ENCODE measurements at regions not wholly inside any gene's neighbourhood (a gene's known extent, or its start where the extent isn't known, plus 50 kb on each side); places are given as distances from the start of the nearest gene placed in this dataset.
"Not testable (repeated sequence)": the region's sequence is repeated elsewhere in the genome, so short reads cannot be mapped to it uniquely, and the experiment has no call there.

GRCh38 chr4:128758314-128758922, 51.1 kb upstream of the JADE1 start:
- ChIA-PET POLR2A (no interaction called here), CTCF (no interaction called here)
- H3K27ac ChIP-seq (ENCODE audit: extremely low read depth, low read depth, low read length), result no peak overlapping the region
- no peaks in the 10 kb centered on the region; the same call in 1 of the 2 replicates for H3K4me1 ChIP-seq (ENCODE audit: control insufficient read depth, insufficient read depth, low read length)
- no peaks in the 10 kb centered on the region for H3K36me3 ChIP-seq (ENCODE audit: control insufficient read depth in 2 of 2, insufficient read depth in 1 of 2, low read length in 2 of 2)
- TF ChIP-seq ZNF362 (tag by site-specific recombination; IDR thresholded peaks at IDR 0.05) (0 out of 2 replicates have a peak, but pooled peaks have one; percentile 10), ZNF239 (tag by site-specific recombination; IDR thresholded peaks at IDR 0.05) (no peak)
- no peak overlapping the region for H3K4me3 ChIP-seq (ENCODE audit: low read depth, low read length)
- H3K9me3 ChIP-seq (ENCODE audit: control insufficient read depth, insufficient read depth, low read depth, low read length), result no peaks in the 10 kb centered on the region

GRCh38 chr4:128757712-128758111, 51.8 kb upstream of the JADE1 start:
- H3K27ac ChIP-seq (ENCODE audit: extremely low read depth, low read depth, low read length), result no peak overlapping the region
- no peaks in the 10 kb centered on the region; the same call in 1 of the 2 replicates for H3K4me1 ChIP-seq (ENCODE audit: control insufficient read depth, insufficient read depth, low read length)
- H3K9me3 ChIP-seq (ENCODE audit: control insufficient read depth, insufficient read depth, low read depth, low read length), result no peaks in the 10 kb centered on the region
- ChIA-PET POLR2A (no interaction called here), CTCF (no interaction called here)
- no peak overlapping the region for H3K4me3 ChIP-seq (ENCODE audit: low read depth, low read length)
- H3K36me3 ChIP-seq (ENCODE audit: control insufficient read depth in 2 of 2, insufficient read depth in 1 of 2, low read length in 2 of 2), result no peaks in the 10 kb centered on the region
- TF ChIP-seq SCRT2 (tag by site-specific recombination; IDR thresholded peaks at IDR 0.05), result peak; percentile 85
- no peak for TF ChIP-seq ZNF211 (tag by site-specific recombination; IDR thresholded peaks at IDR 0.05; ENCODE audit: low read depth)
- 0 out of 2 replicates have a peak, but pooled peaks have one; percentile 30 for TF ChIP-seq ZNF2 (tag by site-specific recombination; IDR thresholded peaks at IDR 0.05)
- TF ChIP-seq ZNF157 (tag by site-specific recombination; IDR thresholded peaks at IDR 0.05), result no peak
- peak; percentile 17; the same call in 1 of the 2 replicates for TF ChIP-seq ZBTB48 (tag by site-specific recombination; IDR thresholded peaks at IDR 0.05)
- TF ChIP-seq SCRT1 (tag by site-specific recombination; IDR thresholded peaks at IDR 0.05; ENCODE audit: borderline replicate concordance), result 0 out of 2 replicates have a peak, but pooled peaks have one; percentile 28
- no peak for TF ChIP-seq ZNF155 (tag by site-specific recombination; IDR thresholded peaks at IDR 0.05)

GRCh38 chr4:128751354-128751753, 58.1 kb upstream of the JADE1 start:
- no peak for TF ChIP-seq SP2 (tag by site-specific recombination; IDR thresholded peaks at IDR 0.05)
- TF ChIP-seq ZNF121 (tag by site-specific recombination; IDR thresholded peaks at IDR 0.05), result no peak
- Histone ChIP-seq H3K27ac (ENCODE audit: extremely low read depth, low read depth, low read length) (no peak overlapping the region), H3K4me1 (ENCODE audit: control insufficient read depth, insufficient read depth, low read length) (no peaks in the 10 kb centered on the region), H3K36me3 (ENCODE audit: control insufficient read depth in 2 of 2, insufficient read depth in 1 of 2, low read length in 2 of 2) (no peaks in the 10 kb centered on the region), H3K4me3 (ENCODE audit: low read depth, low read length) (no peak overlapping the region), H3K9me3 (ENCODE audit: control insufficient read depth, insufficient read depth, low read depth, low read length) (no peaks in the 10 kb centered on the region)
- POLR2A ChIA-PET, result no interaction called here
- CTCF ChIA-PET, result no interaction called here

- not testable (repeated sequence) for H3K36me3 ChIP-seq (ENCODE audit: control insufficient read depth in 2 of 2, insufficient read depth in 1 of 2, low read length in 2 of 2)
- CTCF ChIA-PET, result interaction anchor here (0.6 kb wide), 1 partner anchor 380 kb away, joined by 4 read pairs; no protein-coding TSS in a partner anchor
Measured at GRCh38 chr4:128741748-128742147, 67.8 kb upstream of the JADE1 start.

GRCh38 chr4:128737098-128737513, 72.4 kb upstream of the JADE1 start:
- CTCF ChIA-PET, result interaction anchor here (0.6 kb wide), 1 partner anchor 375 kb away, joined by 3 read pairs; no protein-coding TSS in a partner anchor
- no peaks in the 10 kb centered on the region for H3K36me3 ChIP-seq (ENCODE audit: control insufficient read depth in 2 of 2, insufficient read depth in 1 of 2, low read length in 2 of 2)
- H3K4me3 ChIP-seq (ENCODE audit: low read depth, low read length), result no peak overlapping the region
- H3K4me1 ChIP-seq (ENCODE audit: control insufficient read depth, insufficient read depth, low read length), result no peaks in the 10 kb centered on the region
- H3K9me3 ChIP-seq (ENCODE audit: control insufficient read depth, insufficient read depth, low read depth, low read length), result no peaks in the 10 kb centered on the region
- H3K27ac ChIP-seq (ENCODE audit: extremely low read depth, low read depth, low read length), result no peak overlapping the region
- POLR2A ChIA-PET, result no interaction called here
- no peak for TF ChIP-seq ZNF518A (tag by site-specific recombination; conservative IDR thresholded peaks at IDR 0.05; ENCODE audit: low read depth)
- TF ChIP-seq ZNF768 (tag by site-specific recombination; IDR thresholded peaks at IDR 0.05), result no peak
- TF ChIP-seq ZNF138 (tag by site-specific recombination; IDR thresholded peaks at IDR 0.05; ENCODE audit: borderline replicate concordance), result no peak
- no peak for TF ChIP-seq PRDM10 (tag by site-specific recombination; IDR thresholded peaks at IDR 0.05)

More at GRCh38 chr4:128741748-128742147, 67.8 kb upstream of the JADE1 start:
- H3K27ac ChIP-seq (ENCODE audit: extremely low read depth, low read depth, low read length); H3K9me3 ChIP-seq (ENCODE audit: control insufficient read depth, insufficient read depth, low read depth, low read length); H3K4me1 ChIP-seq (ENCODE audit: control insufficient read depth, insufficient read depth, low read length); POLR2A ChIA-PET; H3K4me3 ChIP-seq (ENCODE audit: low read depth, low read length): not testable (repeated sequence)

Data from HEK293 (cell line).